HFF-Myc (cell line): ENCODE measurements at regions not wholly inside any gene's neighbourhood (a gene's known extent, or its start where the extent isn't known, plus 50 kb on each side); places are given as distances from the start of the nearest gene placed in this dataset.

Source experiments
- DNase-seq: peaks from one replicate; pipeline ENCODE4 v3.0.0-alpha.2; 2011; ENCODE audit warnings: low read depth; ENCODE audit errors: extremely low read depth
- H3K4me3 ChIP-seq: replicated peaks from 2 replicates; pipeline ENCODE4 v1.5.1; 2011; ENCODE audit warnings: low read depth, mild to moderate bottlenecking, control low read depth, low read length
- TF ChIP-seq, protein P1 (sequence below): IDR thresholded peaks from 2 replicates; pipeline ENCODE4 v1.5.1; 2012; ENCODE audit warnings: mild to moderate bottlenecking, low read depth, low read length, control low read depth; ENCODE audit errors: missing control alignments

DNA sequence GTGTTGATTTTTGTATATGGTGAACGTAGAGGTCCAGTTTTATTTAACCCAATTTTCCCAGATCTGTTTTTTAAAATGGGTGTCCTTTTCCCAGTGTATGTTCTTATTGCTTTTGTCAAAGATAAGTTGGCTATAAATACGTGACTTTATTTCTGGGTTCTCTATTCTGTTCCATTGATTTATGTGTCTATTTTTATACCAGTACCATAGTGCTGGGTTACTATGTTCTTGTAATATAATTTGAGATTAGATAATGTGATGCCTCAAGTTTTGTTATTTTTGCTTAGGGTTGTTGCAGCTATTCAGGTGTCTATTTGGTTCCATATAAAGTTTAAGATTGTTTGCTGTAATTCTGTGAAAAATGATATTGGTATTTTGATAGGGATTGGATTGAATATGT, 749.1 kb upstream of the GRIA3 start:
- TF ChIP-seq, protein P1, sequence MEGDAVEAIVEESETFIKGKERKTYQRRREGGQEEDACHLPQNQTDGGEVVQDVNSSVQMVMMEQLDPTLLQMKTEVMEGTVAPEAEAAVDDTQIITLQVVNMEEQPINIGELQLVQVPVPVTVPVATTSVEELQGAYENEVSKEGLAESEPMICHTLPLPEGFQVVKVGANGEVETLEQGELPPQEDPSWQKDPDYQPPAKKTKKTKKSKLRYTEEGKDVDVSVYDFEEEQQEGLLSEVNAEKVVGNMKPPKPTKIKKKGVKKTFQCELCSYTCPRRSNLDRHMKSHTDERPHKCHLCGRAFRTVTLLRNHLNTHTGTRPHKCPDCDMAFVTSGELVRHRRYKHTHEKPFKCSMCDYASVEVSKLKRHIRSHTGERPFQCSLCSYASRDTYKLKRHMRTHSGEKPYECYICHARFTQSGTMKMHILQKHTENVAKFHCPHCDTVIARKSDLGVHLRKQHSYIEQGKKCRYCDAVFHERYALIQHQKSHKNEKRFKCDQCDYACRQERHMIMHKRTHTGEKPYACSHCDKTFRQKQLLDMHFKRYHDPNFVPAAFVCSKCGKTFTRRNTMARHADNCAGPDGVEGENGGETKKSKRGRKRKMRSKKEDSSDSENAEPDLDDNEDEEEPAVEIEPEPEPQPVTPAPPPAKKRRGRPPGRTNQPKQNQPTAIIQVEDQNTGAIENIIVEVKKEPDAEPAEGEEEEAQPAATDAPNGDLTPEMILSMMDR: no peak
- DNase-seq: no peak
- H3K4me3 ChIP-seq: no peak overlapping the region

DNA sequence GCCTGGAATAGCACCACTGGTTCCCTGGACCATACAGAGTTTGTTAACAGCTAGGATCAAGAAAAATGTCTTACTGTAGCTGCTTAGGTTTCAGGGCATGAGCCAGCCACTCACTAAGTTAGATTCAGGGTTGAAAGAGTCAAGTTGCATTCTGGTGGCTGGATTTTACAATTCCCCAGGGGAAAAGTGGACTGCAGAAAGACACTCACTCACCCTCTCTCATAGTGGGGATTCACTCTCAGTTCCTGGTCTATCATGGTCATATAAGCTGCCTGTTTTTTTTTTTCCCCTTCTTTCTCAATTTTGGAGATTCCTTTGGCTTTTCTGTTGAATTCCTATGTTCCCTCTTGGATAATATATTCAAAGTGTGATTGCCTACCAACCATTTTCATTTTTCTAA, 744.2 kb upstream of the GRIA3 start:
- TF ChIP-seq, protein P1: no peak

DNA sequence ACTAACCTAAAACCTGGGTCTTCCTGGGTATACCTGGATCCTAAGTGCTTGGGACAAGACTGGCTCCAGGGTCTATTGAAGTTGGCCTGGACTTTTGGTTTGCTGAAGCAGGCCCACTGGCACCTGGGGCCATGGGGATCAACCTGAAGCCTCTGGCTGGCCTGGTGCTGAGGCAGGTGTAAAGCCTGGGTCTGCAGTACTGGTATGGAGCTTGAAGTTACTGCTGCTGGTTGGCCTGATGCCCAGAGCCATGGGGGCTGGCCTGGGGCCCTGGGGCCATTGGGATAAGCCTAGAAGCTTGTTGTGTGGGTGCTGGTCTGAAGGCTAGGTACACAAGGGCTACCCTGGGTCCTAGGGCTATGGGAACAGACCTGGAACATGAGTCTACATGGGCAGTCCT, 743.2 kb upstream of the GRIA3 start:
- no peak for DNase-seq
- TF ChIP-seq, protein P1: no peak
- H3K4me3 ChIP-seq: no peak overlapping the region

More for the DNA sequence above, 744.2 kb upstream of the GRIA3 start:
- no peak overlapping the region for H3K4me3 ChIP-seq
- DNase-seq: no peak

DNA sequence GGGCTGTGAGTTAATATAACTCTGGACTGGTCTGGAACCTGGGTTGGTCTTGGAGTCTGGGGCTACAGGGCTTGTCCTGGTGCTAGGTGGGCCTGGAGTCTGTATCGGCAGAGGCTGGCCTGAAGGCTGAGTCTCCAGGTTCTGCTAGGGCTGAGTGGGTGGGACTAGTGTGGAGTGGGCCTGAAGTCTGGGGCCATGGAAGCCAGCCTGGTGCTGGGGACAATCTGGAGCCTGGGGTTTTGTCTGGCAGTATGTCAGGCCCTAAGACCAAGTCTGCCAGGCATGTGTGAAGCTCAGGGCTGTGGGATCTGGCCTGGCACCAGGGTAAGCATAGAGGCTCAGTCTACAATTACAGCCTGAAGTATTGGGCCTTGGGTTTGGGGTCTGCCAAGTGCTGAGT, 742.6 kb upstream of the GRIA3 start:
- no peak for DNase-seq
- H3K4me3 ChIP-seq: no peak overlapping the region
- TF ChIP-seq, protein P1: no peak

DNA sequence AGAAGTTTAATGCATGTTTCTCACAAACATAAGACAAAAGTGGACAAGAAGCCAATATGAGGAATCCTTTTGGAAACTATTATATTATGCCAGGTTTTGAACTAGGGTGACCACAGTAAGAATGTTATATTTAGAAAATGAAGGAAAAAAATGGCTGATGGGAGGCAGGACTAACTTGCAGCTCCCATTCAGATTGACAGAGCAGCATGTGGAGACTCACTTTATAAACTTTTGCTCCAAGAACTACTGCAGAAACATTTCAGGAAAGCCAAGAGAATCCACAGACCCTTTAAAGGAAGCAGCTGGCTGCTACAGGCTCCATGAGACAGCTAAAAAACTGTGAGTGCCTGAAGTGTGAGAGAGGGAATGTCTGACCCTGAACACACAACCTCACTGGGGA, 738.6 kb upstream of the GRIA3 start:
- TF ChIP-seq, protein P1: no peak
- DNase-seq: no peak
- no peak overlapping the region for H3K4me3 ChIP-seq

DNA sequence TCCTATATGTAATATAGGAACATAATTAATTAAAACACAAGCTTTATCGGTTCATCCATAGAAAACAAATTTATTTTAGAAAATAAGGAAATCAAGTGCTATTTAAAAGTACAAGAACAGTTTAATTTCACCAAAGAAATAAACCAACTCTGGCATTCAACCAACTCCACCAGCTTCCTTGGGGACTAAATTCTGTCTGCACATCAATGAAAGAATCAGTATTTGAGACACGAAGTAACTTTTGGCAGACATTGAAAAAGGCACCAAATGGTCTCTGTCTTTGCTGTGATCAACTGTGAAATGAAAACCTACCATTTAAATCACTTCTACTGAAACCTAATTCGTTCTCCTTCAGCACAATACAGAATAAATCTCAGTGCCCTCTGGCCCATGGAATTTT, 719.7 kb upstream of the GRIA3 start:
- H3K4me3 ChIP-seq: no peak overlapping the region
- DNase-seq: no peak
- TF ChIP-seq, protein P1: no peak

DNA sequence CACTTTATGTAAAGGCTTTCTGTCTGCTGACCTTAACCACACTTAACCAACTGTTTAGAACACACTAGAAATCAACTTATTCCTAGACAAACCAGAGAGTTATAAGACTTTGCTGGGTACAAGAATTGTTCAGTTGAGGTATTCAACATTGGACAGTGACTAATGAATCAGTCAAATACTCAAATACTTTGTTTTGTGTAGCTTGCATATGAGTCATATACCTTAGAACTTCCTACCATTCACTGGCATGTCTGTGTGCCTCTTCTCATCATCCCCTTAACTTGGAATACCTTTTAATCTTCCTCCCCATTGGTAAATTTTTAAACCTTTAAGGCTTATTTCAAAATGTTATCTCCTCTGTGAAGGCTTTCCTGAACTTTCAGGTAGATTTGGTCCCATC, 708.8 kb upstream of the GRIA3 start:
- TF ChIP-seq, protein P1: no peak
- no peak overlapping the region for H3K4me3 ChIP-seq
- no peak for DNase-seq
